HG03521 (cell line): ENCODE measurements at regions not wholly inside any gene's neighbourhood (a gene's known extent, or its start where the extent isn't known, plus 50 kb on each side); places are given as distances from the start of the nearest gene placed in this dataset.
A peak's percentile ranks its signal among the peaks of the same experiment; 100 is the strongest.
"Not testable (repeated sequence)": the region's sequence is repeated elsewhere in the genome, so short reads cannot be mapped to it uniquely, and the experiment has no call there.

Source experiments
- ATAC-seq: cut with Tn5 transposase; IDR thresholded peaks from one replicate; pipeline ENCODE4 v1.9.1; 2021; ENCODE audit warnings: mild to moderate bottlenecking, moderate library complexity; ENCODE audit not compliant: unreplicated experiment

- no peak for ATAC-seq
Observed at GRCh38 chr4:36587909-36588472, 306.6 kb downstream of the DTHD1 start.

GRCh38 chr4:36590343-36590742 lies 308.9 kb downstream of the DTHD1 start:
- no peak for ATAC-seq

GRCh38 chr4:36601864-36602495 lies 320.6 kb downstream of the DTHD1 start:
- ATAC-seq, result no peak

- no peak for ATAC-seq
Observed at GRCh38 chr4:36609661-36610060, 328.2 kb downstream of the DTHD1 start.

- ATAC-seq, result no peak
Observed at GRCh38 chr4:36610628-36611027, 329.2 kb downstream of the DTHD1 start.

- not testable (repeated sequence) for ATAC-seq
Observed at GRCh38 chr4:36613142-36613541, 331.7 kb downstream of the DTHD1 start.

GRCh38 chr4:36614011-36614410 lies 332.6 kb downstream of the DTHD1 start:
- no peak for ATAC-seq

- no peak for ATAC-seq
Observed at GRCh38 chr4:36618102-36618501, 336.7 kb downstream of the DTHD1 start.

GRCh38 chr4:36624030-36624429 lies 342.6 kb downstream of the DTHD1 start:
- ATAC-seq, result no peak

GRCh38 chr4:36638273-36638811 lies 356.9 kb downstream of the DTHD1 start:
- ATAC-seq, result no peak

- no peak for ATAC-seq
Observed at GRCh38 chr4:36640876-36641275, 359.5 kb downstream of the DTHD1 start.

- ATAC-seq, result peak; percentile 98
Observed at GRCh38 chr4:36651253-36651652, 369.8 kb downstream of the DTHD1 start.

GRCh38 chr4:36652857-36653256 lies 371.4 kb downstream of the DTHD1 start:
- no peak for ATAC-seq

- no peak for ATAC-seq
Observed at GRCh38 chr4:36665985-36666527, 384.6 kb downstream of the DTHD1 start.

- no peak for ATAC-seq
Observed at GRCh38 chr4:36675436-36675835, 394.0 kb downstream of the DTHD1 start.

GRCh38 chr4:36676139-36677050 lies 395.0 kb downstream of the DTHD1 start:
- no peak for ATAC-seq

GRCh38 chr4:36677112-36677511 lies 395.7 kb downstream of the DTHD1 start:
- ATAC-seq, result no peak

- ATAC-seq, result no peak
Observed at GRCh38 chr4:36677874-36678273, 396.5 kb downstream of the DTHD1 start.

- no peak for ATAC-seq
Observed at GRCh38 chr4:36687681-36688080, 406.3 kb downstream of the DTHD1 start.

- ATAC-seq, result no peak
Observed at GRCh38 chr4:36692586-36692985, 411.2 kb downstream of the DTHD1 start.

- ATAC-seq, result no peak
Observed at GRCh38 chr4:36702245-36702644, 420.8 kb downstream of the DTHD1 start.
